ENCODE measurements at regions not wholly inside any gene's neighbourhood (a gene's known extent, or its start where the extent isn't known, plus 50 kb on each side); places are given as distances from the start of the nearest gene placed in this dataset.

DNA sequence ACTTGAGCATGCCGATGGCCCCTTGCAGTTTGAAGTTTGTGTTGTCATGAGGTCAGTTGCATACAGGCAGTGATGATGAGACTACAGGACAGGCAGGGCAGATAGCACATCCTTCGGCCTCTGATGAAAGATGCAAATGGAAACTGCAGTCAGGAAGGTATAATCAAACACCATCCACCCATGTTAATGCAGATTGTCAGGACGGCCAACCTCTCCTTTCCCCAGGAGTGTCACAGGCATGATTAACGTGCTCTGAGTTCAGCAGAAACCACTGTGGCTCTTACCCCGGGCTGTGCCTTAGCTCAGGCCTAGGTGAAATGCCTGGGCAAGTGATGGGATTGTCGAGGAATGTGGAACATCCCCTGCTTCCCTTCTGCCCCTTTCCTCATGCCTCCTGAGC is 893.5 kb upstream of the RBFOX1 start:
- DNase-seq (ENCODE audit: low read depth), result no peak
- TF ChIP-seq, protein P1, sequence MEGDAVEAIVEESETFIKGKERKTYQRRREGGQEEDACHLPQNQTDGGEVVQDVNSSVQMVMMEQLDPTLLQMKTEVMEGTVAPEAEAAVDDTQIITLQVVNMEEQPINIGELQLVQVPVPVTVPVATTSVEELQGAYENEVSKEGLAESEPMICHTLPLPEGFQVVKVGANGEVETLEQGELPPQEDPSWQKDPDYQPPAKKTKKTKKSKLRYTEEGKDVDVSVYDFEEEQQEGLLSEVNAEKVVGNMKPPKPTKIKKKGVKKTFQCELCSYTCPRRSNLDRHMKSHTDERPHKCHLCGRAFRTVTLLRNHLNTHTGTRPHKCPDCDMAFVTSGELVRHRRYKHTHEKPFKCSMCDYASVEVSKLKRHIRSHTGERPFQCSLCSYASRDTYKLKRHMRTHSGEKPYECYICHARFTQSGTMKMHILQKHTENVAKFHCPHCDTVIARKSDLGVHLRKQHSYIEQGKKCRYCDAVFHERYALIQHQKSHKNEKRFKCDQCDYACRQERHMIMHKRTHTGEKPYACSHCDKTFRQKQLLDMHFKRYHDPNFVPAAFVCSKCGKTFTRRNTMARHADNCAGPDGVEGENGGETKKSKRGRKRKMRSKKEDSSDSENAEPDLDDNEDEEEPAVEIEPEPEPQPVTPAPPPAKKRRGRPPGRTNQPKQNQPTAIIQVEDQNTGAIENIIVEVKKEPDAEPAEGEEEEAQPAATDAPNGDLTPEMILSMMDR (IDR thresholded peaks at IDR 0.05; ENCODE audit: insufficient read depth, low read depth, low read length, missing control alignments), result no peak
- no peak overlapping the region for H3K4me3 ChIP-seq (ENCODE audit: low read length)

DNA sequence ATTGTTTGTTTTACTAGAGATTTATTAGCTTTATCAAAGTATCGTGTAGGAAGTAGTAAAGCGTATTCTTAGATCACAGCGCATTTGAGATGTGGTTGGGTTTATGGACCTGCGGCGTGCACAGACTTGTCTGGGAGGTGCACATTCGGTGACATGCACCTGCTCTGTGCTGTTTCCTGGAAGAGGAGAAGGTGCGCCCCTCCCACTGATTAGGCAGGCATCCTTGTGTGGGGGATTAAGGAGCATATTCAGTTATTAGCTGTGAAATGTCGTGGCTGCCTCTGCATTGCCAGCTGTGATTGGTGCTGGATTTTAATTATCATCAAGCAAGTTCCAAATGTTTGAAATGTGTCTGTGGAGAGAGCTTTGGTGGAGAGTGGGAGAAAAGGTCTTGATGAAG is 903.8 kb upstream of the RBFOX1 start:
- TF ChIP-seq, protein P1 (IDR thresholded peaks at IDR 0.05; ENCODE audit: insufficient read depth, low read depth, low read length, missing control alignments), result no peak
- H3K4me3 ChIP-seq (ENCODE audit: low read length), result no peak overlapping the region
- no peak for DNase-seq (ENCODE audit: low read depth)

DNA sequence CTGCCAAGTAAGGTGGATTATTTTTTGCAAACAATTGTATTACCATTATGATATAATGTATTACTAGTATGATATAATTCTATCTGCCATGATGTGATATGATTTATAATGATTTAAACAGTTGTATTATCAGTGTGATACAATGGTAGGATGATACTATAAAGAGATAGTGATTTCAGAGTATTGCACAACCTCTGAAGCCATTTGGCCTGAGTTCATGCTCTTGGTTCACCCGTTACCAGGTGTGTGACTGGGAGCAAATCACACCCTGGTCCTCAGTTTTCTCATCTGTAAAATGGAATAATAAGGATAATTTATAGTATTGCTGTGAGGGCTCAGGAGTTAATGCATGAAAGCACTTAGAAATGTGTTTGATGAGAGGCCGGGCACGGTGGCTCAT is 905.0 kb upstream of the RBFOX1 start:
- no peak for DNase-seq (ENCODE audit: low read depth)
- H3K4me3 ChIP-seq (ENCODE audit: low read length), result no peak overlapping the region
- TF ChIP-seq, protein P1 (IDR thresholded peaks at IDR 0.05; ENCODE audit: insufficient read depth, low read depth, low read length, missing control alignments), result no peak

DNA sequence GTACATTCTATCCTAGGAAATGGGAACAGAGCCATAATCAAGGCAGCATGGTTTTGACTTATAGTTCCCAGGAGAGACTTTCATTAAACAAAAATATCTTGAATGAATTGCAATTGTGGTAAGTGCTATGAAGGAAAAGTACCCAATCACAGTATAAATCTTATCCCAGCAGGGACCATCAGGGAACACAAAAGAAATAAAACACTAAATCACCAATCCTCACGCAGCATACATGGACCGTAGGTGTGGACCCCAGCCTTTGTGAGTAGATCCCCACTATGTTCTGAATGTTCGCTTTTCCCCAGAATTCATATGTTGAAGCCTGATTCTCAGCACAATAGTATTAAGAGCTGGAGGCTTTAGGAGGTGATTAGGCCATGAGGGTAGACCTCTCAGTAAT is 925.0 kb upstream of the RBFOX1 start:
- no peak for DNase-seq (ENCODE audit: low read depth)
- H3K4me3 ChIP-seq (ENCODE audit: low read length), result no peak overlapping the region
- TF ChIP-seq, protein P1 (IDR thresholded peaks at IDR 0.05; ENCODE audit: insufficient read depth, low read depth, low read length, missing control alignments), result no peak

DNA sequence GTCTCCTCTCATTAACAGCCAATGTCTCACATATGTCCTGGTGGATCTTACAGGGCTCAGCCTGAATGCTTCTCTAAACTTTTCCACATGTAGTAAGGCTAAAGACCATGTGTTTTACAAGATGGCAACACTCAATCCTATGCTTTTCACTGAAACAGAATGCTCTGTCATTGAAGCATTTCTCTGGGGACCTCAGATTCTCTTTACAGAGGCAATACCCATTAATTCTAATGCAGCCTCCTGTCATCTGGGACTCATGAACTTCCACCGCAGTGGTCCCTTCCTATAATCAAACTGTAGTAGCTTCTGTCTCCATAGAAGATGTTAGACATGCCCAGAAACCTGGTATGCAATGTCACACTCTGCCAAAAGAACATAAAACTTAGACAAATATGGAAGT is 926.6 kb upstream of the RBFOX1 start:
- TF ChIP-seq, protein P1 (IDR thresholded peaks at IDR 0.05; ENCODE audit: insufficient read depth, low read depth, low read length, missing control alignments), result no peak
- no peak overlapping the region for H3K4me3 ChIP-seq (ENCODE audit: low read length)
- DNase-seq (ENCODE audit: low read depth), result no peak

DNA sequence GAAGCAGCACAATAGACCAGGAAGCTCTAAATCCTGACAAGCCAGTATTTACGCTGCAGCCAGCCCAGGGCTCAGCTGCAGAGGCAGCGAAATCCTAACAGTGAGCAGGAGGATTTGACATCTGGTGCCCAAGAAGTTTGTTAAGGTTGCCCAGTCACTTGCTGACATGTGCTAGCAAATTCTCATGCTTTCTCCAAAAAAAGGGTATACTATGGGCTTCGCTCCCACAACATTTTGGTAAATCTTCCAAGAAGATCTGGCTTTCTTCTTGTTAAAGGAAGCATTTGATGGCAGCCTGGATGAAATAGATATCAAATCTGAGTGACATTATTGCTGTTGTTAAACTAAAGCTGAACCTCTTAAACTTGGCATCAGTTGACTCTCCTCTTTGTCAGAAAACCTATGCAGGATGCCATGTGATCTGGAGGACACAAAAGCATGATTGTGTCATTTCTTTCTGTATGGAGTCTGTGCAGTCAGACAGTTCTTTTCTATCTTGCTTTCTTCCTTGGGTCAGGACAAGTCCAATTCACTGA is 949.7 kb upstream of the RBFOX1 start:
- TF ChIP-seq, protein P1 (IDR thresholded peaks at IDR 0.05; ENCODE audit: insufficient read depth, low read depth, low read length, missing control alignments), result no peak
- DNase-seq (ENCODE audit: low read depth), result no peak
- no peak overlapping the region for H3K4me3 ChIP-seq (ENCODE audit: low read length)

DNA sequence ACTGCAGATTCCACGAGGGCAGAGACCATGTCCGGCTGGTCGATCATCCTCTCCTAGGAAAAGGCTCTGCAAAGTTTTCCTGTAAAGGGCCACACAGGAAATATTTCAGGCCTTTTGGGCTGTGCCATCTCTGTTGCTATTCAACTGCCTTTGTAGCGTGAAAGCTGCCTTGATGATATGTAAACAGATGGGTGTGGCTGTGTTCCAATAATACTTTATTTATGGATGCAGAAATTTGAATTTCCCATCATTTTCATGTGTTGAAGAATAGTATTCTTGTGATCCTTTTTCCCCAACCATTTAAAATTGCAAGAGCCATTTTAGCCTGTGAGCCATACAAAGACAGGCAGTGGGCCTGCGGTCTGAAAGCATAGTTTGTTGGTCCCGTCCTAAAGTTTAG is 950.7 kb upstream of the RBFOX1 start:
- H3K4me3 ChIP-seq (ENCODE audit: low read length), result no peak overlapping the region
- DNase-seq (ENCODE audit: low read depth), result no peak
- TF ChIP-seq, protein P1 (IDR thresholded peaks at IDR 0.05; ENCODE audit: insufficient read depth, low read depth, low read length, missing control alignments), result no peak

Measured in epithelial cell of esophagus (primary cell).